C4-2B (cell line): ENCODE measurements at regions not wholly inside any gene's neighbourhood (a gene's known extent, or its start where the extent isn't known, plus 50 kb on each side); places are given as distances from the start of the nearest gene placed in this dataset.

Source experiments
- ZFX ChIP-seq: fragments of 450-650 bp; IDR thresholded peaks from 2 replicates; pipeline ENCODE4 v1.6.1; 2017
- TF ChIP-seq, protein P1 (sequence below): fragments of 450-650 bp; conservative IDR thresholded peaks from 2 replicates; pipeline ENCODE4 v1.5.1; 2017; ENCODE audit warnings: mild to moderate bottlenecking

DNA sequence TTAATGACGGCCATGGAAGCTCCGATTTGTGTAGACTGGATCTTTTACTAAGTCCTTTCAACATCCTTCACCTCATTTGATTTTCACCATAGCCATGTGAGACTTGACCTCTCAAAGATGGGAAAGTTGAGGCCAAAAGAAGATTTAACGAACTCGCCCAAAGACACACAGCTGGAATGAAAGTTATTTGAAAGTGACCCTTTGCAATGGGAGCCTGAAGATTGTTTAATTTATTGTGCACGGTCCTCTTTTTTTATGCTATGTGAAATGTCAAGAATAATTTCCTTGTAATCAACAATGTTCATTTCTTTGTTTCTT, 58.0 kb upstream of the COPS8 start:
- TF ChIP-seq, protein P1, sequence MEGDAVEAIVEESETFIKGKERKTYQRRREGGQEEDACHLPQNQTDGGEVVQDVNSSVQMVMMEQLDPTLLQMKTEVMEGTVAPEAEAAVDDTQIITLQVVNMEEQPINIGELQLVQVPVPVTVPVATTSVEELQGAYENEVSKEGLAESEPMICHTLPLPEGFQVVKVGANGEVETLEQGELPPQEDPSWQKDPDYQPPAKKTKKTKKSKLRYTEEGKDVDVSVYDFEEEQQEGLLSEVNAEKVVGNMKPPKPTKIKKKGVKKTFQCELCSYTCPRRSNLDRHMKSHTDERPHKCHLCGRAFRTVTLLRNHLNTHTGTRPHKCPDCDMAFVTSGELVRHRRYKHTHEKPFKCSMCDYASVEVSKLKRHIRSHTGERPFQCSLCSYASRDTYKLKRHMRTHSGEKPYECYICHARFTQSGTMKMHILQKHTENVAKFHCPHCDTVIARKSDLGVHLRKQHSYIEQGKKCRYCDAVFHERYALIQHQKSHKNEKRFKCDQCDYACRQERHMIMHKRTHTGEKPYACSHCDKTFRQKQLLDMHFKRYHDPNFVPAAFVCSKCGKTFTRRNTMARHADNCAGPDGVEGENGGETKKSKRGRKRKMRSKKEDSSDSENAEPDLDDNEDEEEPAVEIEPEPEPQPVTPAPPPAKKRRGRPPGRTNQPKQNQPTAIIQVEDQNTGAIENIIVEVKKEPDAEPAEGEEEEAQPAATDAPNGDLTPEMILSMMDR: peak; percentile 62
- no peak for TF ChIP-seq ZFX
